Heart left ventricle (tissue), 16 donors: ENCODE measurements at regions not wholly inside any gene's neighbourhood (a gene's known extent, or its start where the extent isn't known, plus 50 kb on each side); places are given as distances from the start of the nearest gene placed in this dataset.

Experiments used
- ATAC-seq, 4 donors: fragments of 200-7000 bp; cut with Tn5 transposase; one replicate each; pipeline ENCODE4 v1.9.1; 2020 to 2022; ENCODE audit warnings: moderate library complexity in 4 of 4, mild to moderate bottlenecking in 3 of 4, moderate number of reproducible peaks in 1 of 4
- DNase-seq, 5 donors: peaks; one replicate each; pipeline ENCODE4 v3.0.0-alpha.2; 2020
- H3K27ac ChIP-seq, 12 donors: fragments of 200-600 bp; sonication (generic) in 4 of 12; one replicate each; pipeline versions ENCODE4 v1.5.0 to v1.8.0; 2016 to 2022; ENCODE audit warnings: mild to moderate bottlenecking in 2 of 12
- H3K27me3 ChIP-seq, 9 donors: fragments of 200-600 bp; sonication (generic) in 2 of 9; one replicate each; pipeline versions ENCODE4 v1.5.1 to v1.8.0; 2016 to 2022; ENCODE audit warnings: mild to moderate bottlenecking in 3 of 9
- H3K36me3 ChIP-seq, 9 donors: fragments of 200-600 bp; sonication (generic) in 2 of 9; one replicate each; pipeline versions ENCODE4 v1.5.0 to v1.8.0; 2018 to 2022; ENCODE audit warnings: mild to moderate bottlenecking in 2 of 9
- H3K4me1 ChIP-seq, 12 donors: fragments of 200-600 bp; sonication (generic) in 4 of 12; one replicate each; pipeline versions ENCODE4 v1.5.0 to v1.8.0; 2016 to 2022; ENCODE audit warnings: mild to moderate bottlenecking in 3 of 12
- H3K4me3 ChIP-seq, 12 donors: fragments of 200-600 bp; sonication (generic) in 4 of 12; one replicate each; pipeline versions ENCODE4 v1.5.0 to v1.8.0; 2017 to 2022; ENCODE audit warnings: mild to moderate bottlenecking in 9 of 12, moderate library complexity in 4 of 12
- H3K9me3 ChIP-seq, 12 donors: fragments of 200-600 bp; sonication (generic) in 4 of 12; one replicate each; pipeline versions ENCODE4 v1.5.0 to v1.8.0; 2016 to 2022; ENCODE audit warnings: mild to moderate bottlenecking in 1 of 12
- POLR2A ChIP-seq, 2 donors: fragments of 450-650 bp; IDR thresholded peaks; one replicate each; pipeline ENCODE4 v1.6.1; 2017; ENCODE audit warnings: antibody characterized with exemption in 2 of 2, mild to moderate bottlenecking in 2 of 2, moderate library complexity in 2 of 2
- WGBS, 4 donors: extraction: QIAGEN DNeasy Blood & Tissue Kit in 2 of 4; methylation state at CpG; one replicate each; pipeline versions ENCODE4 v1.1.5 to v1.1.7; 2013 to 2018; 5-methylcytosine and 5-hydroxymethylcytosine counted together
- intact Hi-C, 10 donors: fragments of 100-400 bp; cut with DNase I; formaldehyde crosslinking; loops; one replicate each; pipeline versions ENCODE4 v1.11.1 to v1.14.2; 2022
- TF ChIP-seq, protein P1 (sequence below), 12 donors: fragments of 200-600 bp; sonication (generic) in 4 of 12; IDR thresholded peaks; one replicate each; pipeline versions ENCODE4 v1.5.0 to v1.8.0; 2018 to 2022; ENCODE audit warnings: antibody characterized with exemption in 12 of 12, mild to moderate bottlenecking in 5 of 12
- donor health status: ischemic (EF 13 %, LVEDD 7.1; RV severe dilation, severe dysfunction).
- donor health status: healthy with polysubstance abuse.
- donor health status: DM: no; HTN: yes; CAD: no.
- donor health status: DM: no; HTN: no; CAD: no.
- donor health status: ischemic (EF 25% LVEDD 6.9; RV normal size, moderate dysfunction).
- donor health status: ischemic (EF 25% LVEDD 5.7; RV mildly dilated, moderate dysfunction).
- donor health status: healthy.
- donor health status: DM: yes; HTN: yes; CAD: no.
- donor health status: ischemic (EF 35%, LVEDD 5.7; RV mildly dilated, moderate dysfunction).
- donor health status: nonischemic (EF 11% LVEDD 7.7; RV severe dilation, severe dysfunction).
- donor health status: DM: yes; HTN: yes; CAD: no.
- donor health status: PGD.
- donor health status: ischemic (EF 29% LVEDD 5.4; RV normal size, mild dysfunction).
- donor health status: nonischemic (EF 23%, LVEDD 6.1; RV moderate dilation, normal function).

GRCh38 chr1:218503102-218503501, 158.0 kb downstream of the TGFB2 start:
- H3K9me3 ChIP-seq = peaks cover 0 to 15% (median 6%) of the 10 kb centered on the region in 12 donors
- no peak overlapping the region for H3K4me3 ChIP-seq
- intact Hi-C loops = no loop called here
- H3K4me1 ChIP-seq = peaks cover 0 to 21% (median 8%) of the 10 kb centered on the region in 12 donors
- H3K27me3 ChIP-seq = no peaks in the 10 kb centered on the region
- no peak for ATAC-seq
- no peaks in the 10 kb centered on the region for H3K36me3 ChIP-seq
- TF ChIP-seq, protein P1, sequence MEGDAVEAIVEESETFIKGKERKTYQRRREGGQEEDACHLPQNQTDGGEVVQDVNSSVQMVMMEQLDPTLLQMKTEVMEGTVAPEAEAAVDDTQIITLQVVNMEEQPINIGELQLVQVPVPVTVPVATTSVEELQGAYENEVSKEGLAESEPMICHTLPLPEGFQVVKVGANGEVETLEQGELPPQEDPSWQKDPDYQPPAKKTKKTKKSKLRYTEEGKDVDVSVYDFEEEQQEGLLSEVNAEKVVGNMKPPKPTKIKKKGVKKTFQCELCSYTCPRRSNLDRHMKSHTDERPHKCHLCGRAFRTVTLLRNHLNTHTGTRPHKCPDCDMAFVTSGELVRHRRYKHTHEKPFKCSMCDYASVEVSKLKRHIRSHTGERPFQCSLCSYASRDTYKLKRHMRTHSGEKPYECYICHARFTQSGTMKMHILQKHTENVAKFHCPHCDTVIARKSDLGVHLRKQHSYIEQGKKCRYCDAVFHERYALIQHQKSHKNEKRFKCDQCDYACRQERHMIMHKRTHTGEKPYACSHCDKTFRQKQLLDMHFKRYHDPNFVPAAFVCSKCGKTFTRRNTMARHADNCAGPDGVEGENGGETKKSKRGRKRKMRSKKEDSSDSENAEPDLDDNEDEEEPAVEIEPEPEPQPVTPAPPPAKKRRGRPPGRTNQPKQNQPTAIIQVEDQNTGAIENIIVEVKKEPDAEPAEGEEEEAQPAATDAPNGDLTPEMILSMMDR (IDR thresholded peaks at IDR 0.05) = no peak
- no peak for TF ChIP-seq POLR2A (IDR thresholded peaks at IDR 0.05)
- H3K27ac ChIP-seq = no peak overlapping the region
- no peak for DNase-seq

- Histone ChIP-seq H3K4me1 (no peaks in the 10 kb centered on the region), H3K36me3 (no peaks in the 10 kb centered on the region), H3K9me3 (peaks cover 0 to 20% (median 6%) of the 10 kb centered on the region in 12 donors), H3K4me3 (no peak overlapping the region), H3K27me3 (no peaks in the 10 kb centered on the region), H3K27ac (no peak overlapping the region)
- no peak for TF ChIP-seq POLR2A (IDR thresholded peaks at IDR 0.05)
- TF ChIP-seq, protein P1 (IDR thresholded peaks at IDR 0.05) = no peak
- intact Hi-C loops = no loop called here
- DNase-seq (no peak), ATAC-seq (no peak)
- 81 to 96% (median 93%) methylated on average over 2 of the region's 2 CpGs for WGBS, 4 donors
Measured at GRCh38 chr1:218507355-218508002, 162.3 kb downstream of the TGFB2 start.

- Histone ChIP-seq H3K27ac (no peak overlapping the region), H3K9me3 (peaks cover 0 to 20% (median 6%) of the 10 kb centered on the region in 12 donors), H3K27me3 (no peaks in the 10 kb centered on the region), H3K4me1 (no peaks in the 10 kb centered on the region), H3K4me3 (no peak overlapping the region), H3K36me3 (no peaks in the 10 kb centered on the region)
- intact Hi-C loops = loop anchor here in 1 of 10 donors (10.0 kb wide), 1 partner anchor 165 kb away; the partner anchor contains the start of gene TGFB2
- WGBS, 4 donors = 82 to 91% (median 90%) methylated on average over 6 of the region's 6 CpGs
- ATAC-seq (no peak), DNase-seq (no peak)
- TF ChIP-seq POLR2A (IDR thresholded peaks at IDR 0.05) = no peak
- TF ChIP-seq, protein P1 (IDR thresholded peaks at IDR 0.05) = no peak
Measured at GRCh38 chr1:218510153-218510772, 165.1 kb downstream of the TGFB2 start.

DNA sequence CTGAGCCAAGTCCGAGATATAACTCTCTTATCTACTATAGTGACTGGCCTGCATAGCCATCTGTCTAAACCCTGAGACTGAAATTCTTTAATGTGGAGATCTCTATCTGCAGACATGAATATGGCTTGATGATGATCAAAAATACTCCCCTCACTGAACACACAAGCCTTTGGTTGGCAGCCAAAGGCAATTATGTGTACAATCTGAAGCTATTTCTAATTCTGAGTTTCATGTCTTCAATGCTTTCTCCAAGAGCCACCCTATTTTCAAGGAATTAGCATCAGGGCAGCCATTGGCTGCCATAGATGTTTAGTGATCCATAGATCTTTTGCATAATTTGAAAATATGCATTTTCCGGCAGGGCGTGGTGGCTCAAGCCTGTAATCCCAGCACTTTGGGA, 168.2 kb downstream of the TGFB2 start:
- Histone ChIP-seq H3K27me3 (no peaks in the 10 kb centered on the region), H3K4me3 (no peak overlapping the region), H3K9me3 (peaks cover 0 to 3% (median 0%) of the 10 kb centered on the region in 12 donors), H3K36me3 (no peaks in the 10 kb centered on the region), H3K27ac (no peak overlapping the region), H3K4me1 (no peaks in the 10 kb centered on the region)
- ATAC-seq (no peak), DNase-seq (no peak)
- 94 to 98% (median 94%) methylated on average over 3 of the region's 3 CpGs for WGBS, 4 donors
- intact Hi-C loops = loop anchor here in 1 of 10 donors (10.0 kb wide), 1 partner anchor 169 kb away; the partner anchor contains the start of gene TGFB2
- TF ChIP-seq, protein P1 (IDR thresholded peaks at IDR 0.05) = no peak
